ENCODE measurements at regions not wholly inside any gene's neighbourhood (a gene's known extent, or its start where the extent isn't known, plus 50 kb on each side); places are given as distances from the start of the nearest gene placed in this dataset.

DNA sequence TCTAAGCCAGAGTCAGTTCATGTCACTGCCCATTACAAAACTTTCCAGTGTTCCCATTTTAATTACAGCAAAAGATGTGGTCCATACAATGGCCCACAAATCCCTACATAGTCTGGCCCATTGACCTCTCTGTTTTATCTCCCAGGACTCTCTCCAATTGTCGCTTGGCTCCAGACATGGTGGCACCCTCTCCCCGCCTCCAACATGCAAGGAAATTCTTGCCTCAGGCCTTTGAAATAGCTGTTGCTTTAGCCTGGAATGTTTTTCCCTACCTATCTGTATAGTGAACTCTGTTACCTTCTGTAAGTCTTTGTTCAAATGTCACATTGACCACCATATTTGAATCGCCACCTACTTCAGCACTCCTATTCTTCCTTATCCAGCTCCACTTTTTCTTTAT lies 377.3 kb upstream of the MCTP2 start:
- TF ChIP-seq, protein P1, sequence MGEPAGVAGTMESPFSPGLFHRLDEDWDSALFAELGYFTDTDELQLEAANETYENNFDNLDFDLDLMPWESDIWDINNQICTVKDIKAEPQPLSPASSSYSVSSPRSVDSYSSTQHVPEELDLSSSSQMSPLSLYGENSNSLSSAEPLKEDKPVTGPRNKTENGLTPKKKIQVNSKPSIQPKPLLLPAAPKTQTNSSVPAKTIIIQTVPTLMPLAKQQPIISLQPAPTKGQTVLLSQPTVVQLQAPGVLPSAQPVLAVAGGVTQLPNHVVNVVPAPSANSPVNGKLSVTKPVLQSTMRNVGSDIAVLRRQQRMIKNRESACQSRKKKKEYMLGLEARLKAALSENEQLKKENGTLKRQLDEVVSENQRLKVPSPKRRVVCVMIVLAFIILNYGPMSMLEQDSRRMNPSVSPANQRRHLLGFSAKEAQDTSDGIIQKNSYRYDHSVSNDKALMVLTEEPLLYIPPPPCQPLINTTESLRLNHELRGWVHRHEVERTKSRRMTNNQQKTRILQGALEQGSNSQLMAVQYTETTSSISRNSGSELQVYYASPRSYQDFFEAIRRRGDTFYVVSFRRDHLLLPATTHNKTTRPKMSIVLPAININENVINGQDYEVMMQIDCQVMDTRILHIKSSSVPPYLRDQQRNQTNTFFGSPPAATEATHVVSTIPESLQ (CRISPR knock-in tag; IDR thresholded peaks at IDR 0.05) = no peak
- TF ChIP-seq CBFB (CRISPR knock-in tag; IDR thresholded peaks at IDR 0.05; ENCODE audit: low read depth) = no peak
- no peak for TF ChIP-seq TEAD1 (CRISPR knock-in tag; IDR thresholded peaks at IDR 0.05)
- TF ChIP-seq CTCF (IDR thresholded peaks at IDR 0.05) = no peak
- TF ChIP-seq SOX15 (CRISPR knock-in tag; IDR thresholded peaks at IDR 0.05) = no peak
- TF ChIP-seq ATF3 (CRISPR knock-in tag; conservative IDR thresholded peaks at IDR 0.05) = no peak
- no peak for TF ChIP-seq TCF7 (CRISPR knock-in tag; IDR thresholded peaks at IDR 0.05; ENCODE audit: low read depth)
- TF ChIP-seq JUN (CRISPR knock-in tag; IDR thresholded peaks at IDR 0.05) = no peak
- TF ChIP-seq, protein P2, sequence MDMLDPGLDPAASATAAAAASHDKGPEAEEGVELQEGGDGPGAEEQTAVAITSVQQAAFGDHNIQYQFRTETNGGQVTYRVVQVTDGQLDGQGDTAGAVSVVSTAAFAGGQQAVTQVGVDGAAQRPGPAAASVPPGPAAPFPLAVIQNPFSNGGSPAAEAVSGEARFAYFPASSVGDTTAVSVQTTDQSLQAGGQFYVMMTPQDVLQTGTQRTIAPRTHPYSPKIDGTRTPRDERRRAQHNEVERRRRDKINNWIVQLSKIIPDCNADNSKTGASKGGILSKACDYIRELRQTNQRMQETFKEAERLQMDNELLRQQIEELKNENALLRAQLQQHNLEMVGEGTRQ (CRISPR knock-in tag; IDR thresholded peaks at IDR 0.05) = no peak
- TF ChIP-seq, protein P3, sequence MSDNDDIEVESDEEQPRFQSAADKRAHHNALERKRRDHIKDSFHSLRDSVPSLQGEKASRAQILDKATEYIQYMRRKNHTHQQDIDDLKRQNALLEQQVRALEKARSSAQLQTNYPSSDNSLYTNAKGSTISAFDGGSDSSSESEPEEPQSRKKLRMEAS (CRISPR knock-in tag; IDR thresholded peaks at IDR 0.05) = no peak
